Stomach smooth muscle (tissue), 2 donors: ENCODE measurements at regions not wholly inside any gene's neighbourhood (a gene's known extent, or its start where the extent isn't known, plus 50 kb on each side); places are given as distances from the start of the nearest gene placed in this dataset.

Experiments
- H3K27ac ChIP-seq: one replicate; pipeline ENCODE4 v1.7.0; 2013; ENCODE audit warnings: mild to moderate bottlenecking, low read length, inconsistent platforms
- H3K27me3 ChIP-seq, 2 donors: one replicate each; pipeline ENCODE4 v1.7.0; 2013; ENCODE audit warnings: low read length in 2 of 2; ENCODE audit not compliant: insufficient read depth in 2 of 2, control insufficient read depth in 1 of 2
- H3K36me3 ChIP-seq, 2 donors: one replicate each; pipeline ENCODE4 v1.7.0; 2013; ENCODE audit warnings: low read length in 2 of 2; ENCODE audit not compliant: control insufficient read depth in 2 of 2, insufficient read depth in 2 of 2
- H3K4me1 ChIP-seq: one replicate; pipeline ENCODE4 v1.7.0; 2013; ENCODE audit warnings: low read length; ENCODE audit not compliant: control insufficient read depth, insufficient read depth
- H3K4me3 ChIP-seq, 2 donors: one replicate each; pipeline ENCODE4 v1.7.0; 2013; ENCODE audit warnings: low read length in 2 of 2
- H3K9ac ChIP-seq, 2 donors: one replicate each; pipeline ENCODE4 v1.7.0; 2013; ENCODE audit warnings: low read length in 2 of 2, mild to moderate bottlenecking in 1 of 2
- H3K9me3 ChIP-seq, 2 donors: one replicate each; pipeline ENCODE4 v1.7.0; 2013; ENCODE audit warnings: low read length in 2 of 2; ENCODE audit not compliant: control insufficient read depth in 2 of 2
- donor health status: healthy.
- donor health status: Pancreatic carcinoma.

- Histone ChIP-seq H3K9ac (no peak overlapping the region), H3K27ac (no peak overlapping the region), H3K4me3 (no peak overlapping the region), H3K27me3 (no peaks in the 10 kb centered on the region), H3K4me1 (no peaks in the 10 kb centered on the region), H3K36me3 (no peaks in the 10 kb centered on the region), H3K9me3 (no peaks in the 10 kb centered on the region)
Observed at GRCh38 chr12:91432755-91433154, 250.1 kb upstream of the DCN start.

GRCh38 chr12:91432089-91432488 is 249.5 kb upstream of the DCN start:
- Histone ChIP-seq H3K4me3 (no peak overlapping the region), H3K9ac (no peak overlapping the region), H3K4me1 (no peaks in the 10 kb centered on the region), H3K27me3 (no peaks in the 10 kb centered on the region), H3K36me3 (no peaks in the 10 kb centered on the region), H3K27ac (no peak overlapping the region), H3K9me3 (no peaks in the 10 kb centered on the region)

GRCh38 chr12:91424506-91424905 is 241.9 kb upstream of the DCN start:
- no peak overlapping the region for H3K4me3 ChIP-seq
- no peaks in the 10 kb centered on the region for H3K36me3 ChIP-seq
- no peaks in the 10 kb centered on the region for H3K9me3 ChIP-seq
- no peak overlapping the region for H3K27ac ChIP-seq
- H3K9ac ChIP-seq = no peak overlapping the region
- no peaks in the 10 kb centered on the region for H3K27me3 ChIP-seq
- H3K4me1 ChIP-seq = peaks cover 3% of the 10 kb centered on the region

DNA sequence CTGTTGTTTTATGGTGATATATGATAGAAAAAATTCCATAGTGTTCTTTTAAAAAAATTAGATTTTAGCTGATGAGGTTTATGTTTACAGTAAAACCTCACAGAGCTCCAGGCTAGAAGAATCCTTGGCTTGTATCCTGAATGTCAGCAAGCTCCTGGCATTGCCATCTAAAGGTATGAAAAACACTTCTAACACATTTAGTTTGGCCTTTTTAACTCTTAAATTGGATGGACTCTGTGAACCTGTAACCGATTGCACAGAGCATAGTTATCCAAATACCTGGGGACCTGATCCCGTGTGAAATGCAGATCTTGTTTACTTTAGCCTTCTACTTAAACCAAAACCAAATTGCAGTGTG is 241.1 kb upstream of the DCN start:
- Histone ChIP-seq H3K9me3 (no peaks in the 10 kb centered on the region), H3K4me3 (no peak overlapping the region), H3K9ac (no peak overlapping the region), H3K36me3 (no peaks in the 10 kb centered on the region), H3K27ac (no peak overlapping the region), H3K27me3 (no peaks in the 10 kb centered on the region), H3K4me1 (peaks cover 3% of the 10 kb centered on the region)

DNA sequence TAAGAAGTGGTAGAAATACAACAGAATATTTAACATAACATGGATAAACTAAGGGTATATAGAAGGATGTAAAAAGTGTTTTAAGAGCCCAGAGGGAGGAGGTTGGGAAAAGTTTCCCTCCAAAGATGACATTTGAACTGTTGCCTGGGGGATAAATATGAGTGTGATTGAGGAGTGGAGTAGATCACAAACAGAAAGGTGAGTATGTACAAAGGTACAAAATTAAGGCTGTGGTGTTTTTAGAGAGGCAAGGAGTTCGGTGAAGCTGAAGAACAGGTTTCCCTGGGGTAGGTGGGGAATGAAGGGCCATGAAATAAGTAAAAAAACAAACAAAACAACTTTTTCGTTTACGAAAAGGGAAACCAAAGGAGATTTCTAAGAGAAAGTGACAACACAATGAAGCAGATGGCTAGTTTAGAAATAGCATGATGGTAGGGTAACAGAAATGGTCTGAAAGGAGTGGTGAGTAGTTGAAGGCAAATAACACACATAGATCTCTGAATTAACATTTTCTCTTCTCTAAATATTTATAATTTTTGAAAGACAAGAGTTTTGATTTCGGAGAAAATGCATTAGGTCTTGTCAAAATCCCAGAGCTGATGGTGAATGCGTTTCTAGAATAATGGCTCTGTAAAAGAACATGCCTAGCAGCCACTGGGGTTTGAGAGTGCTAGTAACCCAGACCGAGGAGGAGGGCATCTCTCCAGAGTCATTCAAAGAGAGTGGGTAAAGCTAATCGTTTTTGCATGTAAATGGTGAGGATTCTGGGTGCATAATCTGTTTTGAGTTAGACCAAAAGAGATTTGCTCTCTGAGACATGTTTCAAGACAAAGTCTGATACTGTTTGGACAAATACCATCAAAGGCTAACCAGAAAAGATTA is 240.4 kb upstream of the DCN start:
- H3K4me1 ChIP-seq = peaks cover 3% of the 10 kb centered on the region

DNA sequence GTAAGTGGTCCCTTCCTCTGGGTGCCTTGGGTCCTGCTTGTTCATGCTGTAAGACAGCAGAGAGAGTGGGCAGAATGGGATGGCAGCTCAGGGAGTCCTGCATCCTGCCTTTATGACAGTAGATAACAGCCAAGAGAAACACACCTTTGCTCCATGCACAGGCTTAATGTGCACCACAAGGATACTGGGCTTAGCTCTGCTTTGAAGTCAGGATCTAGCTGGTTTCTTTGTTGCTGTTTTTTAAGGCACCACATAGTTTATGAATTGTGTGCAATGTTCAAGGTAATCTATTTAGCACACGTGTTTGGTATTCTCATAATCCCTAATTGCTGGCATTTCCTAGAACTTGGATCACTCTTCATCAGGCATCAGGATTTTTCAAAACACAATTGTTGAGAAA is 239.5 kb upstream of the DCN start:
- Histone ChIP-seq H3K4me1 (peaks cover 3% of the 10 kb centered on the region), H3K27ac (no peak overlapping the region), H3K36me3 (no peaks in the 10 kb centered on the region), H3K9ac (no peak overlapping the region), H3K4me3 (no peak overlapping the region), H3K27me3 (no peaks in the 10 kb centered on the region), H3K9me3 (no peaks in the 10 kb centered on the region)

More for the DNA sequence above, 240.4 kb upstream of the DCN start:
- Histone ChIP-seq H3K9me3 (no peaks in the 10 kb centered on the region), H3K9ac (no peak overlapping the region), H3K27ac (no peak overlapping the region), H3K36me3 (no peaks in the 10 kb centered on the region), H3K27me3 (no peaks in the 10 kb centered on the region), H3K4me3 (no peak overlapping the region)

GRCh38 chr12:91419809-91420208 is 237.2 kb upstream of the DCN start:
- H3K27ac ChIP-seq = no peak overlapping the region

DNA sequence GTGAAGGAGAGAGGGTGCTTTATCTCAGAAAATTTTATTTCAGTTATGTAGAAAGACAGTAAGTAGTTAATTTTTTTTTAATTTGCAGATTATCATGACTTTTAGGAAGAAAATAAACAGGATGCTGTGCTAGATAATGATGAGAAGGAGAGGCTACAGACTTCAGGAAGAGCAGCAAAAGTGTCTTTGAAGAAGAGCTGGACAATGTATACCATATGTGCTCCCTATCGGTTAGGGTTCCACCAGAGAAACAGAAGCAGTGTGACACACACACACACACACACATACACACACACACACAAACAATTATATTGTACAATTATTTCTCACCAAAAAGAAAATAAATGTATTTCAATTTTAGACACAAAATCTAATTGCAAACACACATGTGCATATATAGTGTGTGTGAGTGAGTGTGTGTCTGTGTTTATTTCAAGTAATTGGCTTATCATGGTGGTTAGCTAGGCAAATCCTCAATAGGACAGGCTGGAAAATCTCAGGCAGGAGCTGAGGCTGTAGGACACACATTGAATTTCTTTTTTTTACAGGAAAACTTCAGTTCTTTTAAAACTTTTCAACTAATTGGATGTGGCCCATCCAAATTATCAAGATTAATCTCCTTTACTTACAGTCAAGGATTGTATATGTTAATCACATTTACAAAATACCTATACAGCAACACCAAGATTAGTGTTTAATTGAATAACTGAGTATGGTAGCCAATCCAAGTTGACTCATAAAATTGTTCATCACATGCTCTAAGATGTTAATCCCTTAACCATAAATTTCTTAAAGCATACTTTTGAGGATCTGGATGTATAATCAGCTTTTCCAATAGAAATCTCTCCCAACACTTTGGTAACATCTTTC is 235.8 kb upstream of the DCN start:
- no peak overlapping the region for H3K4me3 ChIP-seq
- no peaks in the 10 kb centered on the region for H3K9me3 ChIP-seq
- H3K4me1 ChIP-seq = no peaks in the 10 kb centered on the region
- H3K36me3 ChIP-seq = no peaks in the 10 kb centered on the region
- H3K27ac ChIP-seq = no peak overlapping the region
- no peak overlapping the region for H3K9ac ChIP-seq
- H3K27me3 ChIP-seq = no peaks in the 10 kb centered on the region

More at GRCh38 chr12:91419809-91420208, 237.2 kb upstream of the DCN start:
- Histone ChIP-seq H3K9ac (no peak overlapping the region), H3K36me3 (no peaks in the 10 kb centered on the region), H3K4me3 (no peak overlapping the region), H3K9me3 (no peaks in the 10 kb centered on the region), H3K27me3 (no peaks in the 10 kb centered on the region), H3K4me1 (peaks cover 3% of the 10 kb centered on the region)

GRCh38 chr12:91417650-91418049 is 235.0 kb upstream of the DCN start:
- H3K9me3 ChIP-seq = no peaks in the 10 kb centered on the region
- no peaks in the 10 kb centered on the region for H3K27me3 ChIP-seq
- no peak overlapping the region for H3K9ac ChIP-seq
- H3K4me3 ChIP-seq = no peak overlapping the region
- H3K36me3 ChIP-seq = no peaks in the 10 kb centered on the region
- H3K4me1 ChIP-seq = no peaks in the 10 kb centered on the region
- no peak overlapping the region for H3K27ac ChIP-seq

DNA sequence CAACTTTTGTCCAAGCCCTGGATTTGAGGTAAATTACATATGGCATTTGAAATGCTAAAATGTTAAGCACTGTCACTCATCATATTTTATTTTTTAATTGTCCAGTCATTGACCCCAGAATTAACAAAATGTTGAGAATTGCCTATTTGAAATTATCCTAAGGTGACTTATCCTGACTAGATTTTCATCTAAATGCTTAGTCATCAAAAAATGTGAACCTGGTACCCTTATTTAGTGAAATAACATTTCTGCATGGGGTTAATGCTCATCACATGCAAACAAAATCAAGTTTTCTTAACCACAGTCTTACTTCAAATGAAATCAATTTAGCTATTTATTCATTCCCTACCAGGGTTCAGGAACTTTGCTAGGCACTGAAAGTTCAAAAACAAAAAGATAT is 232.0 kb upstream of the DCN start:
- Histone ChIP-seq H3K27ac (no peak overlapping the region), H3K9ac (no peak overlapping the region), H3K4me1 (no peaks in the 10 kb centered on the region)

More for the DNA sequence above, 232.0 kb upstream of the DCN start:
- Histone ChIP-seq H3K9me3 (no peaks in the 10 kb centered on the region), H3K36me3 (no peaks in the 10 kb centered on the region), H3K4me3 (no peak overlapping the region), H3K27me3 (no peaks in the 10 kb centered on the region)
